ENCODE measurements at regions not wholly inside any gene's neighbourhood (a gene's known extent, or its start where the extent isn't known, plus 50 kb on each side); places are given as distances from the start of the nearest gene placed in this dataset.

GRCh38 chr3:74315291-74315690 lies 299.2 kb downstream of the CNTN3 start:
- TF ChIP-seq, protein P1, sequence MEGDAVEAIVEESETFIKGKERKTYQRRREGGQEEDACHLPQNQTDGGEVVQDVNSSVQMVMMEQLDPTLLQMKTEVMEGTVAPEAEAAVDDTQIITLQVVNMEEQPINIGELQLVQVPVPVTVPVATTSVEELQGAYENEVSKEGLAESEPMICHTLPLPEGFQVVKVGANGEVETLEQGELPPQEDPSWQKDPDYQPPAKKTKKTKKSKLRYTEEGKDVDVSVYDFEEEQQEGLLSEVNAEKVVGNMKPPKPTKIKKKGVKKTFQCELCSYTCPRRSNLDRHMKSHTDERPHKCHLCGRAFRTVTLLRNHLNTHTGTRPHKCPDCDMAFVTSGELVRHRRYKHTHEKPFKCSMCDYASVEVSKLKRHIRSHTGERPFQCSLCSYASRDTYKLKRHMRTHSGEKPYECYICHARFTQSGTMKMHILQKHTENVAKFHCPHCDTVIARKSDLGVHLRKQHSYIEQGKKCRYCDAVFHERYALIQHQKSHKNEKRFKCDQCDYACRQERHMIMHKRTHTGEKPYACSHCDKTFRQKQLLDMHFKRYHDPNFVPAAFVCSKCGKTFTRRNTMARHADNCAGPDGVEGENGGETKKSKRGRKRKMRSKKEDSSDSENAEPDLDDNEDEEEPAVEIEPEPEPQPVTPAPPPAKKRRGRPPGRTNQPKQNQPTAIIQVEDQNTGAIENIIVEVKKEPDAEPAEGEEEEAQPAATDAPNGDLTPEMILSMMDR (IDR thresholded peaks at IDR 0.05): no peak
- TF ChIP-seq POLR2A (IDR thresholded peaks at IDR 0.05): no peak

Data from prostate gland (tissue), 2 donors.